HG02588 (cell line): ENCODE measurements at regions not wholly inside any gene's neighbourhood (a gene's known extent, or its start where the extent isn't known, plus 50 kb on each side); places are given as distances from the start of the nearest gene placed in this dataset.

Experiments used
- ATAC-seq: cut with Tn5 transposase; IDR thresholded peaks from one replicate; pipeline ENCODE4 v1.9.1; 2021; ENCODE audit warnings: mild to moderate bottlenecking, moderate library complexity; ENCODE audit not compliant: unreplicated experiment

DNA sequence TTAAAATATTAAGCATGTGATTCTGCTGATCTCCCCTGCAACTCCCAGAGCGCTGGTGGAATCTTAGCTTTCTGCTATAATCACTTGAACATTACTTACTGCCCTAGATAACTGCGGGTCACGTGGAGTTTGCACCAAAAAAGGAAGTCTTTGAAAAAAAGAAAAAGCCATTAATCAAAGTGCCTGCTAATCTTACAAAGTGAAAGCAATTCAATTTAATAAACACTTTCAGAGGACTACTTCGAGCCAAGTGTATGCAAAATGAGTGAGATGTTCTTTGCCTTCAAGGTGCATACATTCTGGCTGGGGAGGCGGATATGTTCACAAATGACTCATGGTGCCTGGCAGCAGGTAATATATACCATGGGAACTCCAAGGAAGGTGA, 109.9 kb upstream of the GAP43 start:
- no peak for ATAC-seq

DNA sequence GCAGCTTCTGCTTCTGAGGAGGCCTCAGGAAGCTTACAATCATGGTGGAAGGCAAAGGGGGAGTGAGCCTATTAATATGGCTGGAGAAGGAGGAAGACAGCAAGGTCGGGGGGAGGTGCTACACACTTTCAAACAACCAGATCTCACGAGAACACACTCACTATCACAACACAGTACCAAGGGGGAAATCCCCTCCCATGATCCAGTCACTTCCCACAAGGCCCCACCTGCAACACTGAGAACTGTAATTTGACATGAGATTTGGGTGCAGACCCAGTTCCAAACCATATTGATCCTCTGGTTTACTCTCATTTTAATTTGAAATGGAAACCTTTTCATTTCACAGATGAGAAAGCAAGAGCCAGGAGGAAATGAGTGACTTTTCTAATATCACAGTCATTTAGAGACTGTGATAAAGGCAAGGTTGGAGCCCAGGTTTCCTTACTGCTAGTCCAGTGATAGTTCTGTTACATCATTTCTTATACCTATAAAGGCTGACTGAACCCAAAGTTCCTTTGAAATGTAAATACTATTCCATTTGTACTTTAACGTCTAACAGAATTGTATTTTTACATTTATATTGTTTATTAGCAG, 105.8 kb upstream of the GAP43 start:
- ATAC-seq, result no peak

DNA sequence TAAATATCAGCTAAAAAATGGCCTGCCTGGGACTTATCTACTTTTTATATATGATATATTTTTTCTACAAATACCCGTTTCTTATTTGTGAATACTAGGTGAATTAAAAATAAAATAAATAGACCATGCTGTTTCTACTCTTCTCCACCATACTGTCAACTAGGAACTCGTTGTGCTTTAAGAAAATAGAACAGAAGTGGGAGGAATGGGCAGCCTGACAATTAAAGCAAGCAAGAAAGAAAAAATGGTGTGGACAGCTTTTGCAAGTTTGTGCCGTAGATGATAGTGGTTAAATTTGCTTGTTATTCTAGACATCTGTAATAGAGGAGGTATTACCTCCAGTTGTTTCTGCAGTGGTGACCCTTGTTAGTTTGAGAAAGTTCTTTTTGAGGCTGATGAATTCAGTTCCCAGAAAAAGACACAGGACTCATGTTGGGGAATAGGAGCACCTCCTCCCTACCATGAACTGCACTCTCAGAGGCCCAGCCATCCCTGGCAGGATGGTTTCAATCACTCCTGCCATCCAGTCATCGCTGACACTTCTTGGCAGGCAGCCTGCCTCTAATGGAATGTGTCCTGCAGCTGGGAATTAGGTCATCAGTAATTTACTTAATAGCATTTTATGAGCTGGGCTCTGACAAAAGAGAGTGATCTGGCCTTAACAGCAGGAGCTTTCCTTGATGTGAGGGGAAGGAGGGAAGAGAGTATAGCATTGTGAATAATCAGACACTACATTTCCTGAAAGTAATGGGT, 105.0 kb upstream of the GAP43 start:
- ATAC-seq, result no peak

DNA sequence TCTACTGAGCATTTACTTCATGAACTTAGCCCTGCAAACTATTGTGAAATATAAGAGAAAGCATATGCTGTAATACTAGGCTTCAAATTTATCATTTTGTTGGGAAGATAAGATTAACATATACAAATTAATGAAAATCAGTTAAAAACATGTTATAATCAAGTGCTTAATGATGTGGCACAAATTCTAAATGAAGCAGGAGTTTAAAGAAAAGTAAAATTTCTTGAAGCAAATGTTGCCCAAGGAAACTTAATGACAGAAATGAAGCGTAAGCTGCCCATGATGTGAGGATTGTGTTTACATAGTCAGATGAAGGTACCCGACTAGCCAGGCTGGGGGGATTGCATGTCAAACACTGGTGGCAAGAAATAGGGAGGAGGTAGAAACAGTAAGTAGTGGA, 103.1 kb upstream of the GAP43 start:
- ATAC-seq, result no peak

DNA sequence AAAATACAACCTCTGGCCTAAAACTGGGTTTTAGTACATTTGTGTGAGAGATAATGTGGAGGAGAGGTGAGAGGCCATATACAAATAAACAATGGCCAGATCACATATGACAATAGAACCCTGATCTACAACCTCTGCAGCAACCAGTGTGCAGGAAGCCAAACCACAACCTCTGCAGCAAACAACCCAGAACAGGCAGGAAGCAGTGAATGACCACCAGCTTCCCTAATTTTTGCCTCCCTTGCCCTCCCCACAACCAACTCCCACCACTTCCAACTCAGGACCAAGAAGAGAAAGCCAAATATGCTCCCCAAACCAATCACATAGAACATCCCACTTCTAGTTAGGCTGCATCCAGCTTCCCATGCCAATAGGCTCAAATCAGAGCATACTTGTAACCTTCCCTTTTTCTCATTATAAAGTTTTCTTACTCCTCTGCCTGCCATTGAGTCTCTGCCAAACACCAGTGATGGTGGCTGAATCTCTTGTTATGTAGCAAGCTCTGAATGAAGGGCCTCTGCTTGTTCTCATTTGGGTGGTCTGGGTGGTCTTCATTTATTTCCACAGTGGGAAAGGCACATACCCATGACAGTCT, 102.6 kb upstream of the GAP43 start:
- ATAC-seq, result no peak

DNA sequence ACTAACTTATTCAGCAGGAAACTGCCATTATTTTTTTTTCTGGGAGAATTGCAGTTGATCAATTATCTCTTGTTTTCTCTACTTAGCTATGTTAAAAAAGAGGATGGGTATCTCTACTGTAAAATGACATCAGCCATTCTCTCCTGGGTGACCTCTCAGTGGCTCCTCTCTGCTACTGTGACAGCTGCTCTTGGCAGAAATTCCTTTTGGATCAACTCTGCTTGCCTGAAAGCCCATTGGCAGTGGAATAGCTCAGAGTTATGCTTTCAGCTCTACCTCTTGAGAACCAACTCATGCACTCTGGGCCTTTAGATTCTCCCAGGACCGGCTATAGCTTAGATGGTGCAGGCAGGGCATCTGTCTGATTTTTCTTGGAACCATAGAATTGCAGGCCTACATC, 99.9 kb upstream of the GAP43 start:
- no peak for ATAC-seq

DNA sequence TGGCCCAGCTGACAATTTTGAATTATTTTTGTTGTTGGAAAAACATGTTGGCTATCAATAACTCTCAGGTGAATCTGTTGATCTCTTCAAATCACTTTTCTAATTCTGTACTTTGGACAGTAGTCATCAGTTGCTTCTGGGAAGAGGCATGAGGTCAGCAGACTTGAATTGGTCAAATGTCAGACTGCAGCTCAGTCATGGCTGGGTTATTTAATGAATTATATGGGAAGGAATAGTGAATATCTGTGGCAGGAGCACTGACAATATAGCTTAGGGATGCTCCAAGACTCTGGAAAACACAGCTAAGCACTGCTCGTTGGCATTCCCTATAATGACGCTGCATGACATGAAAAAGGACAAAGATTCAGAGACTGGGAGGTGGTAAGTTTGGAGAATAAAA, 98.8 kb upstream of the GAP43 start:
- no peak for ATAC-seq

DNA sequence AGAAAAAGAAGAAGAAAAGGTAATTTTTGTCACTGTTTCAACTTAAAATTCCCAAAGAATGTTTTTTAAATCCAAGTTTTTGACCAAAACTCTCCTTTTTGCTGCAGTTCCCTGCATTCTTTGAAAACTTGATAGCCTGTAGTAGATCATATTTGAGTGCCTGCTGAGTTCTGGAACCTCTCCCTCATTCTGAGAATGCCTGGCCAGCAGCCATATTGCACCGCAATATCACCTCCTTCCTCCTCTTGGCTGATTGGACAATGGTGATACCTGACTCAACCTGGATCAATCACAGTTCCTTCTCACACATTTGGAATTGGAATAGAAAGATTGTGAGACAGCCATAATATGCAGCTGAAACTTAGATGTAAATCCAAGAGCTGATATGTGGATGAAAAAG, 97.6 kb upstream of the GAP43 start:
- no peak for ATAC-seq

DNA sequence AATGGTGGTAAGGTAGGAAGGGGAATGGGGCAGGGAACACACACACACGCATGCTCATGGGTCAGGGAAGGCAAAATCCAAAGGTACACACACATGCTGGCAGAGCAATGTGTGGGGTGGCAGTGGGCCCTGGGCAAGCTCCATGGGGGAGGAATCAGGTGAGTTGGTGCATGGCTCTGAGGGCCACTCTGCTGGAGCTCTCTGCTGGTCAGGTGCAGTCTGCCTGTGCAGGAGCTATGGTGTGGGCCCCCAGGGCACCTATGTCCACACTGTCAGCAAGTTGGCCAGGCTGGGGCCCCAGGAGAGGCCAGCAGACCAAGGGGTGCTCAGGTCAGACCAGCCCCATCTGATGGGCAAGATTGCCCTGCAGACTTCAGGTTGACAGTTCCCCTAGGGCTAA, 90.1 kb upstream of the GAP43 start:
- ATAC-seq, result no peak

DNA sequence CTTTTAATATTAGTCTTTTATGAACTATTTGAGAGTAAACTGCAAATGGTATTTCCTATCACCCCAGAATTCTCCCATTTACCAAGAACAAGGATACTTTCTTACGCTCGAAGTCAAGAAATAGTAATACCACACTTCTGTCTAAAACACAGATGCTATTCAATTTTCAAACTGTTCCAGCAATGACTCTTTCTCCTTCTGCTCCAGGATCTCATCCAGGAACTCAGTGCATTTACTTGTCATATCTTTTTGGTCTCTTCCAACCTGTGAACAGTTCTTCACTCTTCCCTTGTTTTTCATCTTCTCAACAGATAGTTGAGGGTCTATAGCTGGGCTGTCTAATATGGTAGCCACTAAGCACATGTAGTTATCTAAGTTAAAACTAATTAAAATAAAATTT, 87.1 kb upstream of the GAP43 start:
- ATAC-seq, result no peak

DNA sequence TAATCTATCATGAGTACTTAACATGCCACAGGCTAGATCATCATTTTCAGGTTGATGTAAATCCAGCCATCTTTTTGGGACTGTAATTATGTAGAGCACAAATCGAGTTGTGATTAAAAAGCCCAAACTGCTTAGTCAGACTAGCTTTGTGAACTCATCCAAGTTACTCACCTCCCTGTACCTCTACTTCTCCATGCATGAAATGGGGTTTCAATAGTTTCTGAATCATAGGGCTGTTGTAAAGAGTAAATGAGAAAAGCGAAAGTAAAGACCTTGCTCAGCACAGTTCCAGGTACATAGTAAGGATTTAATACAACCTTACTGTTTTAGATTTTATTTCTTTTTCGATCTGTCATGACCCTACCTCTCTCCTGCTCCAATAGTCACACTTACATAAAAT, 85.6 kb upstream of the GAP43 start:
- ATAC-seq, result no peak

DNA sequence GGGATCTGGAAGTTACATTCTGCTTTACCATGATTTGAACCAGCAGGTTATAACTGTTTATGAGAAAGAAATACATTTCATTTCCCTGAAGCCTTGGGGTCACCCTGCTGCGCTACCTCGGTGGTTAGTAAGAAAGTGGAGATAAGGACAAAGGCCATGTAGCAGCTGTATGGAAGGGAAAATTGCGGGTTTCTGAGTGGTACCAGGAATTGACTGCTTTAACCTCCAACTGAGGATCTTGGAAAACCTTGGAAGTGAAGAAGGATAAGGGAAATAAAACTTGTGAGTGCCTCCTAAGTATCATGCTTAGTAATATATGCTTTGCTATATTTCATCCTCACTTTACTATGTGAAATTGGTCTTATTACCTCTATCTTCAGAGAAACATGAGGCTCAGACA, 76.1 kb upstream of the GAP43 start:
- no peak for ATAC-seq

DNA sequence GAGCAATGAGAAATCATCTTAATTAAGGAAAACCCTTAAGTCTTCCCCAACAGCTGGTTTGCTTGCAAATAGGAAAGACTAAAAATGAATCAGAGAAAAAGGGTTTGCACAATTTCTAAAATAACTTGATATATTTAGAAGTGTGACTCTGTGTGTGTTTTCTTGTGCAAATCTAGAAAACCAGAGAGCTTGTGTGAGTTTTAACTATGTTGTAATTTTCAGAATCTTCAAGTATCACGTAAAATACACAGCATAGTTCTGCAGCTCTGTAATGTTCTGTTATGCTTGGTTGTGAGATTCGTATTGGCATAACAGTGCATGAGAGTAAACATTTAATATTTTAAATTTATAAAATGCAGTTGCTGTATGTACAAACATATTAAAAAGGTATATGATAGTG, 74.7 kb upstream of the GAP43 start:
- ATAC-seq, result no peak

DNA sequence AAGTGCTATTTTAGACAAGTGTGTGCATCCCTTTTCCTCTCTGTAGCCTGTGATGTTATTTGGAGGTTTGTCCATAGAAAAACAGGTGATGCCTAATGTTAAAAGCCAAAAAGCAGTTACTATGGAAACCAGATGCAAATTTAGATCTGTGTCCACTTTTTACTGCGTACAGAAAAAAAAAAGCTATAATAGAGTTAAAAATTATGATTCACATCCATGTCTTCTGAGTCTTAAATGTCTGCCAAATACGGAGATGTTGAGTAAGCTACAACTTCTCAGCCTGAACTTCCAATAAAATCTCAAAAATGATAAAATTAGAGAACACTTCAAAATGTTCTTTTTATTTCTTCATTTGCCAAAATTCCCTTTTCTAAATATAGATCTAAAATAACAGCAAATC, 74.2 kb upstream of the GAP43 start:
- ATAC-seq, result no peak

DNA sequence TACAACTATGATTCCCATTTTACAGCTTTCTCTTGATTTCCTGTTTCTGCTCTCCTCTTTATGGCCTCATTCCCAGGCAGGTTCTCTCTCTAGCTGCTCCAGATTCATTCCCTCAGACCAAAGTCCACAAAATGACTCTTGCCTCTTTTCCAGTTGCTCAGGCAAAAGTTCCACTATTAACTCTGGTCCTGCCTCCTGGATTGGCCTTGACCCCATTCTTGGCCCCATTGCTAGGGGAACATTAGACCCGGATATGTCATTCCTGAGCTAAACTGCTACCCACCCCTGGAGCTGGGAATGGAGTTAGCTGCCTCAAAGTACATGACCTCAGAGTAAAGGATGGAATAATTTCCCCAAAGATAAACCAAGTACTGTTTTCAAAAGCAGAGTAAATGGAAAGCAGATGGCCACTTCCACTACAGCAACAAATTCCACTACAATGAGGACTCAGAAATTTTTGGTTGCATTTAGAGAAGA, 73.0 kb upstream of the GAP43 start:
- no peak for ATAC-seq

DNA sequence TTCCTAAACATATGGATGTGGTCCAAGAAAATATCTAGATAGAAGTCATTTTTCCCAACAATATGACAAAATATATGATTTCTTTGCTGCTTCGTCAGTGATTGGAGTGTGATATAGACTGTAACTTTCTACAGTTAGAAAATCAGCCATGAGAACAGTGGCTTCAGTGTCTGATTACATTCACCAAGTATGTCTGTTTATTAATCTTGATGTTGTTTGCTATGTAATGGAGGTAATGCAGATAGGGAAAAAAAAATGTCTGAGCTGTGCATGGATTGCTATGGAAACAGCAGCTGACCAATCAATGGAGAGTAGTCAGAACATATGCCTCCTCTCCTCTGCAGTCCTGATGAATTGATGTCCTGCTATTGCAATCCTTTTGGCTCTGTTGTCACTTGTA, 72.3 kb upstream of the GAP43 start:
- ATAC-seq, result no peak

DNA sequence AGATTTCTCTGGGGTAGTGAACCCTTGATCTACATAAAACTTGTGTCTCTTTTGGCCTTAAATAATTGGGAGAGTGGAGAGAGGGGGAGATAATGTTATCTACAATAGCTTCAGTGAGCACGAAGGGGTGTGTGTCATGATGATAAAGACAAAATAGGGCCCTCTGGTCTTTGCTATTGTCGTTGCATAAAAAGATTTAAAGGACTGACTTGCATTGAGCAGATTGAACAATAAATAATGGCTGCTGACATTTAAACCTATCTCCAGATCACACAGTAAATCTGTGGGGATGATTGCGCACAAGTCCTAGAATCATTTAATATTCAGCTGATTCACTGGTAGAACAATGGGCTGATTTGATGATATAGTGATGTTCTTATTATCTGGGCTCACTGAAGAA, 71.3 kb upstream of the GAP43 start:
- ATAC-seq, result no peak

DNA sequence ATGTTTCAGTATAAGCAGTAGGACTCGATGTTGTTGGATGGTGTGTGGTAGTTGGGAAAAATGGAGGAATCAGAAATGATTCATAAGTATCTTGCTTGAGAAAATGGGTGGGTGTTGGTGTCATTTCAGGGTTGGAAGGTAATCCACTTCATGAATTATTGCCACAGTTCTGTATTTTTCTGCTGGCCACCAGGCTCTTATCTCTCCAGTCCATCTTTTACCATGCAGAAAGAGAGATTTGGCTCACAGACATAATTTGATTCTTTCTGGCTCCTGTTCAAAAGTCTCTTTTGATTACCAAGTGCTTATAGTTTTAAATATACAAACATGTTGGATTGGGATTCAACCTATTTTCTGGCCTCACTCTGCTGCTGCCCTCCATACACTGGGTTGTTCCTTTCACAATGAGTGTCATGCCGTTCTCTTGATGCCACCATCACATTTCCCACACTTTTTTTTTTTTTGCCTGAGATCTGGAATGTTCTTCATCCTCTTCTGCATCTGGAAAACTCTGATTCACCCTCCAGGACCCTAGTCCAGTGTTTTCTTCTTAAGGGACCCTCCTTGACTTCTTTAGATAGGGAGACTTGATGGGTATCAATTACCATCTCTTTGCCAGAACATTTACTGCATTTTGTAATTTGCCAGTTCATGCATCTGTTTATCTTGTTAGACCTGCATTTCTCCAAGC, 69.4 kb upstream of the GAP43 start:
- ATAC-seq, result no peak

DNA sequence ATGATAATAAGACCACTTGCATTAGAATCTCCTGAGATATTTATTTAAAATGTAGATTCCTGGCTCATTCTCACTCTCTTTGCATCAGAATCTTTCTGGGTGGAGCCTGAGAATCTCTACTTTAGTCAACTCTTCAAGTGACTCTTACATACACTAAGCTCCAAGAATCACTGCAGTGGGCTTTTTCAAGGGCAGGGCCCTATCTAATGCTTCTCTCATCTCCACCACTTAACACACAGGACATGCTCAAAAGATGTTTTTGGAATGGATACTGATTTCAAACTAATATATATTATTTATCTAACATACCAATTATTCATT, 68.9 kb upstream of the GAP43 start:
- no peak for ATAC-seq

DNA sequence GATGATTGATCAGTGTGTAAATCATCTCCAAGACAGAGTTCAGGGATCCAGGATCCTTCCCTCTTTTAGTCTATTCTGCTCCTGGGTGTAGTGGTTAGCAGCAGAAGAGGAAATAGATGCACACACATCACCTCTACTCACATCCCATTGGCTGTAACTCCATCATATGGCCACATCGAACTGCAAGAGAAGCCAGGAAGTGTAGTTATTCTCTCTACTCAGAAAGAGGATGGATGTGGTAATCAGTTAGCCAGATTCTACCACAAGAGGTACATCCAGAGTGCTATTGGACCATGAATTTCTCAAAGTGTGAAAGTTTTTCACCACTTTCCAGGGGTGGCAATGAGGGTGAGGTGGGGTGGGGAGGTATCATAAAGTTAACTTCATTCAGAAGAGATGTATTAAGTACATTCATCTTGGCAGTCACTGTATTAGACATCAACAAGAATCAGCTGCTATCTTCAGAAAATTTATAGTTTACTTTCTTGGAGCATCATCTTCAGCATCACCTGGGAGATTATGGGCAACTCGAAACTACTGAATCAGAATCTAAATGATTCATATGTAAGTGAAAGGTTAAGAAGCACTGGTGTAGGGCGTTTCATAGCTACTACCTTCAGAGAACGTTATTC, 60.6 kb upstream of the GAP43 start:
- ATAC-seq, result no peak

DNA sequence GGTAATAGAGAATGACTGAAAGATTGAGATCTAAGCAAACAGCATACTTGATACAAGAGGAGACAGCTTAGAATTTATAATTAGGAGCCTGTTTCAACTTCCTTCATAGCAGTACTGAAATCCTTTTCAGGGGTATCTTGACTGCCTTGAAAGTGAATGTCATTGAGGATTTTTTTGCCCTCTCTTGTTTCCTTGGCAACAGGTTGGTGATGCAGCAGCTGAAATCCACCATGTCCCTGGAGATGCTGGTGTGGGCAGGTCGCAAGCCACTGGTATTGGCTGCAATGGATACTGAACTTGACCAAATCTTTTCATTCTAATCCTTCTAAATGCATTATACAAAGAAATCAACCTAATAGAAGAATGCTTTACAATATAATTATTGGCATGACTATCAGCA, 59.3 kb upstream of the GAP43 start:
- no peak for ATAC-seq

DNA sequence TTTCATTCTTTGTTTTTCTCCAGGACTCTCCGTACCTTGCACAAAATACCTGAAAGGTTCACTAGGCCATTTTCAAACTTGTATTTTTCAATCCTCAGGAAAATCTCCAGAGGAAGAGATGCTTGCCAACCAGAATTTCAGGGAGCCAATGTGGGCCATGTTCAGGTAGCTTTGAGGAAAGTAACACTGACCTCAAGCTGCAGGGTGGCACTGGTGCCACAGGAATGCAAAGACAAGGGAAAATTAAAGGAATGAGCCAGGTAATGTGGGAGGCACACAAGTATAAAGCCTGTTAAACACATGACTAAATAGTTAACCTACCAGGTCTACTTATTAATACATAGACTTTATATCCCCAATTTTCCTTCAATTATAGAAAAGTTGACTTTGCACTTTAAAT, 51.9 kb upstream of the GAP43 start:
- ATAC-seq, result no peak
